ENCODE measurements at regions not wholly inside any gene's neighbourhood (a gene's known extent, or its start where the extent isn't known, plus 50 kb on each side); places are given as distances from the start of the nearest gene placed in this dataset.
"Not testable (repeated sequence)": the region's sequence is repeated elsewhere in the genome, so short reads cannot be mapped to it uniquely, and the experiment has no call there.

- Histone ChIP-seq H3K36me3 (no peaks in the 10 kb centered on the region), H3K9me3 (peaks cover 0 to 15% (median 0%) of the 10 kb centered on the region in 8 donors), H3K27me3 (replicated peaks in 1 of 7) (no peaks in the 10 kb centered on the region), H3K4me3 (no peak overlapping the region), H3K27ac (no peak overlapping the region), H3K4me1 (no peaks in the 10 kb centered on the region)
- no peak for DNase-seq
- intact Hi-C loops (cut with DNase I; ENCODE audit: low total_unique reads) = no loop called here
- WGBS, 5 donors = 69 to 88% (median 75%) methylated on average over 4 of the region's 4 CpGs
- TF ChIP-seq POLR2A (IDR thresholded peaks at IDR 0.05) = no peak
- TF ChIP-seq POLR2AphosphoS5 (IDR thresholded peaks at IDR 0.05) = no peak
- no peak for TF ChIP-seq CTCF (IDR thresholded peaks at IDR 0.05 in 8 of 11, conservative IDR thresholded peaks at IDR 0.05 in 3 of 11)
These were observed 1297.3 kb downstream of the JRKL start for GRCh38 chr11:97687111-97687510.

- TF ChIP-seq POLR2A (IDR thresholded peaks at IDR 0.05) = no peak
- TF ChIP-seq POLR2AphosphoS5 (IDR thresholded peaks at IDR 0.05) = no peak
- TF ChIP-seq CTCF (IDR thresholded peaks at IDR 0.05 in 8 of 11, conservative IDR thresholded peaks at IDR 0.05 in 3 of 11) = no peak
- Histone ChIP-seq H3K27ac (no peak overlapping the region), H3K9me3 (peaks cover 0 to 34% (median 21%) of the 10 kb centered on the region in 8 donors), H3K36me3 (no peaks in the 10 kb centered on the region), H3K27me3 (replicated peaks in 1 of 7) (no peaks in the 10 kb centered on the region), H3K4me1 (no peaks in the 10 kb centered on the region), H3K4me3 (no peak overlapping the region)
- DNase-seq = no peak
- 74 to 96% (median 88%) methylated on average over 1 of the region's 1 CpG for WGBS, 5 donors
- intact Hi-C loops (cut with DNase I; ENCODE audit: low total_unique reads) = no loop called here
These were observed 1301.2 kb downstream of the JRKL start for GRCh38 chr11:97691061-97691460.

DNA sequence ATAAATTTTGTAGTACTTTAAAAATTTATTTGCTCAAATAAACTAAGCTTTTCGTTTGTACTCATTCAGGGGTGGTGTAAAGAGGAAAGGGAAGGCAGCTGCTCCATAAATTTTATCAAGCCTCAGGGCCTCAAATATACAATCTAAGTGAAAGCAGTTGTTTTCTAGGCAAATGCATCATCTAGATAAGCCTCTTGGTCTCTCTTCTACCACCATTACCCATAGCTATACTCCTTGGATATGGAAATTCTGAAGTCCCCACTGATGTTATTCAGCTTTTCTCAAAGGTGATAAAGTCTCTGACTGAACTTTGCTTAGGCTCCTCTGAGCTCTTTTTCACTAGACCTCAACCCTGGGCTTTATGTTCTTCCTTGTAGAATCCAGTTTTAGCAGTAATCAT lies 1313.1 kb downstream of the JRKL start:
- H3K36me3 ChIP-seq = no peaks in the 10 kb centered on the region
- H3K27ac ChIP-seq = no peak overlapping the region
- no peak for TF ChIP-seq CTCF (IDR thresholded peaks at IDR 0.05 in 8 of 11, conservative IDR thresholded peaks at IDR 0.05 in 3 of 11)
- no peak for TF ChIP-seq POLR2AphosphoS5 (IDR thresholded peaks at IDR 0.05)
- no peak for TF ChIP-seq POLR2A (IDR thresholded peaks at IDR 0.05)
- no peaks in the 10 kb centered on the region for H3K9me3 ChIP-seq
- no peaks in the 10 kb centered on the region for H3K4me1 ChIP-seq
- WGBS, 5 donors = 18 to 39% (median 23%) methylated on average over 1 of the region's 1 CpG
- intact Hi-C loops (cut with DNase I; ENCODE audit: low total_unique reads) = loop anchor here (10.0 kb wide), 1 partner anchor 58 kb away; no protein-coding TSS in a partner anchor
- no peaks in the 10 kb centered on the region for H3K27me3 ChIP-seq (replicated peaks in 1 of 7)
- no peak for DNase-seq
- H3K4me3 ChIP-seq = no peak overlapping the region

GRCh38 chr11:97703851-97704250 lies 1314.0 kb downstream of the JRKL start:
- intact Hi-C loops (cut with DNase I; ENCODE audit: low total_unique reads) = loop anchor here (10.0 kb wide), 1 partner anchor 59 kb away; no protein-coding TSS in a partner anchor
- Histone ChIP-seq H3K4me3 (no peak overlapping the region), H3K9me3 (peaks cover 0 to 3% (median 0%) of the 10 kb centered on the region in 8 donors), H3K27ac (no peak overlapping the region), H3K27me3 (replicated peaks in 1 of 7) (no peaks in the 10 kb centered on the region), H3K4me1 (no peaks in the 10 kb centered on the region), H3K36me3 (no peaks in the 10 kb centered on the region)
- TF ChIP-seq CTCF (IDR thresholded peaks at IDR 0.05 in 8 of 11, conservative IDR thresholded peaks at IDR 0.05 in 3 of 11) (no peak), POLR2A (IDR thresholded peaks at IDR 0.05) (no peak)
- 78 to 88% (median 83%) methylated on average over 3 of the region's 3 CpGs for WGBS, 5 donors
- DNase-seq = no peak

DNA sequence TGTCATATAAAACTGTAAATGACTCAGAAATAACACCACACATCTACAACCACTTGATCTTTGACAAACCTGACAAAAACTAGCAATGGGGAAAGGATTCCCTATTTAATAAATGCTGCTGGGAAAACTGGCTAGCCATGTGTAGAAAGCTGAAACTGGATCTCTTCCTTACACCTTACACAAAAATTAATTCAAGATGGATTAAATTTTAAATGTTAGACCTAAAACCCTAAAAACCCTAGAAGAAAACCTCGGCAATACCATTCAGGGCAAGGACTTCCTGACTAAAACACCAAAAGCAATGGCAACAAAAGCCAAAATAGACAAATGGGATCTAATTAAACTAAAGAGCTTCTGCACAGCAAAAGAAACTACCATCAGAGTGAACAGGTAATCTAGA lies 1315.3 kb upstream of the CNTN5 start:
- intact Hi-C loops (cut with DNase I; ENCODE audit: low total_unique reads) = loop anchor here (10.0 kb wide), 1 partner anchor 61 kb away; no protein-coding TSS in a partner anchor
- H3K36me3 ChIP-seq; H3K4me1 ChIP-seq; H3K27ac ChIP-seq; H3K4me3 ChIP-seq; DNase-seq; H3K27me3 ChIP-seq (replicated peaks in 1 of 7); H3K9me3 ChIP-seq: not testable (repeated sequence)
- WGBS, 5 donors = 69 to 86% (median 83%) methylated on average over 1 of the region's 1 CpG
